ENCODE measurements at regions not wholly inside any gene's neighbourhood (a gene's known extent, or its start where the extent isn't known, plus 50 kb on each side); places are given as distances from the start of the nearest gene placed in this dataset.

GRCh38 chr13:74194846-74195245, 60.6 kb upstream of the KLF12 start:
- DNase-seq (no peak), ATAC-seq (no peak)
- intact Hi-C loops (cut with DNase I, micrococcal nuclease) = no loop called here

GRCh38 chr13:74193391-74193790, 59.2 kb upstream of the KLF12 start:
- intact Hi-C loops (cut with DNase I, micrococcal nuclease) = no loop called here
- no peak for ATAC-seq
- no peak for DNase-seq

- no peak for ATAC-seq
- no peak for DNase-seq
- intact Hi-C loops (cut with DNase I, micrococcal nuclease) = no loop called here
Measured at GRCh38 chr13:74191410-74191809, 57.2 kb upstream of the KLF12 start.

GRCh38 chr13:74190999-74191398, 56.8 kb upstream of the KLF12 start:
- DNase-seq (no peak), ATAC-seq (no peak)
- intact Hi-C loops (cut with DNase I, micrococcal nuclease) = no loop called here

DNA sequence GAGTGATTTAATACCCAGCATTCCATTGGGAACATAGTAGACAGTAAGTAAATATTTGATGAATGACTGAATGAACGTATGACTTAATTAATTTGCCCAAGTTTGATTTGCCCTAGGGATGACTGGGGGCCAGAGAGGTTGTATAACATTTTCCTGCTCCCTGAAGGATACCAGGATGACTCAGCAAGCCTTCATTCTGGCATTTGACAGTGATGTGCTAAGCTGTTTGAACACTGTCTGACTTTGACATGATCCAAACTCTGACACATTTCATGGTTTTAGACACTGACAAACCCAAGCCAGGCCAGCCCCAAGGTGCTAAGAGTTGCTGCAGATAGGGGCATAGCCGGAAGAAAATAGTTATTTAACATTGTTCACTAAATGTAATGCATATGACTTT, 53.4 kb upstream of the KLF12 start:
- ATAC-seq = no peak
- no peak for DNase-seq
- intact Hi-C loops (cut with DNase I, micrococcal nuclease) = no loop called here

- no peak for ATAC-seq
- intact Hi-C loops (cut with DNase I, micrococcal nuclease) = no loop called here
Measured at GRCh38 chr13:74184283-74184682, 50.1 kb upstream of the KLF12 start.

More at GRCh38 chr13:74184283-74184682, 50.1 kb upstream of the KLF12 start:
- no peak for DNase-seq
